Activated CD4-positive, alpha-beta T cell treated with anti-CD3 and anti-CD28 coated beads, Interleukin-2, Interleukin-4, amounts not matched to agents 100 ng/mL and 50 ng/mL, durations not matched to agents 16 hours and 8 hours (primary cell): ENCODE measurements at regions not wholly inside any gene's neighbourhood (a gene's known extent, or its start where the extent isn't known, plus 50 kb on each side); places are given as distances from the start of the nearest gene placed in this dataset.
A peak's percentile ranks its signal among the peaks of the same experiment; 100 is the strongest.
"Not testable (repeated sequence)": the region's sequence is repeated elsewhere in the genome, so short reads cannot be mapped to it uniquely, and the experiment has no call there.

Source experiments
- DNase-seq: peaks from one replicate; pipeline ENCODE4 v3.0.0-alpha.2; 2020; ENCODE audit warnings: low spot score

- not testable (repeated sequence) for DNase-seq
Measured at GRCh38 chr2:131671841-131672470, 144.3 kb downstream of the CCDC74A start.

GRCh38 chr2:131672471-131673399 is 145.0 kb downstream of the CCDC74A start:
- DNase-seq = peak; percentile 40

- peak; percentile 77 for DNase-seq
Measured at GRCh38 chr2:131673400-131674173, 145.9 kb downstream of the CCDC74A start.

- no peak for DNase-seq
Measured at GRCh38 chr2:131674174-131674507, 146.5 kb downstream of the CCDC74A start.

GRCh38 chr2:131681611-131682121 is 154.0 kb downstream of the CCDC74A start:
- DNase-seq = not testable (repeated sequence)

- peak; percentile 87 for DNase-seq
Measured at GRCh38 chr2:131682122-131682944, 154.6 kb downstream of the CCDC74A start.

GRCh38 chr2:131682945-131683330 is 155.2 kb downstream of the CCDC74A start:
- peak; percentile 36 for DNase-seq

GRCh38 chr2:131684631-131685316 is 157.1 kb downstream of the CCDC74A start:
- not testable (repeated sequence) for DNase-seq

GRCh38 chr2:131686164-131686893 is 158.6 kb downstream of the CCDC74A start:
- DNase-seq = not testable (repeated sequence)

GRCh38 chr2:131686894-131687238 is 159.2 kb downstream of the CCDC74A start:
- DNase-seq = not testable (repeated sequence)

- not testable (repeated sequence) for DNase-seq
Measured at GRCh38 chr2:131689066-131689465, 161.4 kb downstream of the CCDC74A start.

GRCh38 chr2:131711268-131711667 is 183.6 kb downstream of the CCDC74A start:
- not testable (repeated sequence) for DNase-seq

- not testable (repeated sequence) for DNase-seq
Measured at GRCh38 chr2:131717907-131718306, 190.2 kb downstream of the CCDC74A start.

- not testable (repeated sequence) for DNase-seq
Measured at GRCh38 chr2:131721163-131721562, 193.5 kb downstream of the CCDC74A start.

GRCh38 chr2:131722256-131722655 is 194.6 kb downstream of the CCDC74A start:
- not testable (repeated sequence) for DNase-seq

GRCh38 chr2:131724019-131724418 is 196.3 kb downstream of the CCDC74A start:
- DNase-seq = no peak

GRCh38 chr2:131728451-131728850 is 200.8 kb downstream of the CCDC74A start:
- DNase-seq = not testable (repeated sequence)

- not testable (repeated sequence) for DNase-seq
Measured at GRCh38 chr2:131733530-131733929, 205.8 kb downstream of the CCDC74A start.

GRCh38 chr2:131736406-131736805 is 208.7 kb downstream of the CCDC74A start:
- not testable (repeated sequence) for DNase-seq

GRCh38 chr2:131738533-131738932 is 210.8 kb downstream of the CCDC74A start:
- not testable (repeated sequence) for DNase-seq
